HepG2 (cell line): ENCODE measurements at regions not wholly inside any gene's neighbourhood (a gene's known extent, or its start where the extent isn't known, plus 50 kb on each side); places are given as distances from the start of the nearest gene placed in this dataset.

Experiments used
- ATAC-seq: fragments of 200-7000 bp; cut with Tn5 transposase; 3 replicates; pipeline ENCODE4 v1.9.1; 2020; ENCODE audit warnings: mild to moderate bottlenecking, moderate library complexity
- BruUV-seq: library from RNA; stranded (reverse); fragments of 400-500 nt; replicated peaks from 2 replicates; lab custom pipeline; 2021; lab: Mats Ljungman, UMichigan
- CTCF ChIA-PET: fragments of 300-600 bp; formaldehyde crosslinking; extraction: SDS; loops from one replicate; lab custom pipeline; 2021; ENCODE audit warnings: low total read pairs, inconsistent platforms, low intra/inter-chr PET ratio; lab: Yijun Ruan, JAX
- POLR2A ChIA-PET: fragments of 350-600 bp; sonication (Branson Sonifier 250); formaldehyde crosslinking; loops from one replicate; lab custom pipeline; 2020; ENCODE audit warnings: antibody characterized with exemption, inconsistent platforms; lab: Yijun Ruan, JAX
- DNase-seq: peaks from one replicate; pipeline ENCODE4 v3.0.0-alpha.2; 2015; ENCODE audit warnings: low spot score
- FAIRE-seq: peaks from 3 replicates; lab custom pipeline; 2011; peaks lifted over from hg19 to GRCh38; lab: Jason Lieb, UNC
- H2AFZ ChIP-seq: one replicate; pipeline ENCODE4 v1.6.1; 2011; ENCODE audit warnings: low read length, inconsistent platforms
- H3K27ac ChIP-seq: fragments of 300-600 bp; 3 replicates; pipeline ENCODE4 v1.8.0; 2011; ENCODE audit warnings: mixed run types, mild to moderate bottlenecking, mixed read lengths, low read length, inconsistent platforms; ENCODE audit not compliant: insufficient read depth; ENCODE audit errors: extremely low read length
- H3K27me3 ChIP-seq, 2 experiments: fragments of 200-600 bp in 1 of 2; 2 replicates in 1 of 2; 3 replicates in 1 of 2; pipeline versions ENCODE4 v1.6.0 to v1.8.0; 2011; ENCODE audit warnings: low read length in 2 of 2, mild to moderate bottlenecking in 2 of 2, moderate library complexity in 2 of 2, inconsistent platforms in 1 of 2; ENCODE audit not compliant: insufficient read depth in 2 of 2, control insufficient read depth in 1 of 2
- H3K36me3 ChIP-seq, 2 experiments: fragments of 200-600 bp in 1 of 2; replicated peaks in 1 of 2; 2 replicates in 1 of 2; 3 replicates in 1 of 2; pipeline versions ENCODE4 v1.5.1 to v1.8.0; 2011; ENCODE audit warnings: low read length in 2 of 2, inconsistent platforms in 1 of 2; ENCODE audit not compliant: insufficient read depth in 2 of 2, control insufficient read depth in 1 of 2
- H3K4me1 ChIP-seq: 2 replicates; pipeline ENCODE4 v1.5.1; 2012; ENCODE audit warnings: low read length, inconsistent platforms; ENCODE audit not compliant: insufficient read depth
- H3K4me2 ChIP-seq: 2 replicates; pipeline ENCODE4 v1.6.0; 2011; ENCODE audit warnings: low read depth, low read length, inconsistent platforms
- H3K4me3 ChIP-seq, 3 experiments: fragments of 200-600 bp in 1 of 3; sonication (generic), shearing (Covaris generic) in 1 of 3; replicated peaks in 1 of 3; 2 replicates each; pipeline ENCODE4 v1.5.1; 2011 to 2016; ENCODE audit warnings: low read length in 3 of 3, inconsistent platforms in 2 of 3, low read depth in 2 of 3, mild to moderate bottlenecking in 2 of 3, control low read depth in 1 of 3, mixed read lengths in 1 of 3; ENCODE audit not compliant: insufficient read depth in 1 of 3
- H3K79me2 ChIP-seq: one replicate; pipeline ENCODE4 v1.6.1; 2011; ENCODE audit warnings: low read length, inconsistent platforms; ENCODE audit not compliant: insufficient read depth
- H3K9ac ChIP-seq: 2 replicates; pipeline ENCODE4 v1.6.0; 2011; ENCODE audit warnings: mild to moderate bottlenecking, low read depth, low read length, inconsistent platforms; ENCODE audit not compliant: insufficient read depth
- H3K9me3 ChIP-seq: 2 replicates; pipeline ENCODE4 v1.5.1; 2012; ENCODE audit warnings: mild to moderate bottlenecking, low read length
- H4K20me1 ChIP-seq: 2 replicates; pipeline ENCODE4 v1.6.0; 2011; ENCODE audit warnings: inconsistent platforms, mild to moderate bottlenecking, low read length, moderate library complexity; ENCODE audit not compliant: insufficient read depth
- ARNTL ChIP-seq: sonication (generic); formaldehyde crosslinking; IDR thresholded peaks from 2 replicates; pipeline ENCODE4 v1.4.0; 2020; ENCODE audit warnings: mild to moderate bottlenecking, missing genetic modification reagents
- CEBPB ChIP-seq: IDR thresholded peaks from 2 replicates; pipeline ENCODE4 v1.6.1; 2011; ENCODE audit warnings: low read depth, low read length, improper control_type of control experiment, borderline replicate concordance
- CEBPG ChIP-seq: IDR thresholded peaks from 2 replicates; pipeline ENCODE4 v1.6.1; 2016
- IRF2 ChIP-seq: IDR thresholded peaks from 2 replicates; pipeline ENCODE4 v1.6.1; 2018; ENCODE audit warnings: missing genetic modification reagents, missing compliant biosample characterization
- RNF2 ChIP-seq: fragments of 450-650 bp; conservative IDR thresholded peaks from 2 replicates; pipeline ENCODE4 v1.6.1; 2016; ENCODE audit warnings: low read depth
- TCF12 ChIP-seq, 2 experiments: fragments of 450-650 bp in 1 of 2; sonication (generic) in 1 of 2; formaldehyde crosslinking in 1 of 2; IDR thresholded peaks; 2 replicates each; pipeline versions ENCODE4 v1.6.1 to v1.8.0; 2017 to 2022; ENCODE audit warnings: antibody characterized with exemption in 1 of 2, mild to moderate bottlenecking in 1 of 2, missing genetic modification reagents in 1 of 2, moderate library complexity in 1 of 2
- ZNF7 ChIP-seq: IDR thresholded peaks from 2 replicates; pipeline ENCODE4 v1.6.1; 2016; ENCODE audit warnings: missing biosample characterization, missing genetic modification reagents
- ZNF709 ChIP-seq: sonication (generic); formaldehyde crosslinking; IDR thresholded peaks from 2 replicates; pipeline ENCODE4 v1.5.0; 2020; ENCODE audit warnings: mild to moderate bottlenecking, missing genetic modification reagents
- WGBS: methylation state at CpG from one replicate; pipeline ENCODE4 v1.1.6; 2017; ENCODE audit warnings: low lambda C conversion rate; 5-methylcytosine and 5-hydroxymethylcytosine counted together
- in situ Hi-C: cut with HindIII; loops from 2 replicates; pipeline ENCODE4 v1.10.0; 2017; ENCODE audit warnings: low pct_unique_long_range_greater_than_20kb; ENCODE audit not compliant: extremely low pct_ligation_motif_present
- intact Hi-C: fragments of 100-400 bp; cut with micrococcal nuclease; formaldehyde crosslinking; loops from one replicate; pipeline ENCODE4 v1.10.0; 2022; ENCODE audit not compliant: unreplicated experiment
- TF ChIP-seq, protein P1 (sequence below): sonication (generic); formaldehyde crosslinking; IDR thresholded peaks from 2 replicates; pipeline ENCODE4 v1.9.0; 2021; ENCODE audit warnings: missing genetic modification reagents, borderline replicate concordance

GRCh38 chr5:4995014-4995413 lies 145.1 kb upstream of the ADAMTS16 start:
- no peak for FAIRE-seq
- CTCF ChIA-PET = no interaction called here

DNA sequence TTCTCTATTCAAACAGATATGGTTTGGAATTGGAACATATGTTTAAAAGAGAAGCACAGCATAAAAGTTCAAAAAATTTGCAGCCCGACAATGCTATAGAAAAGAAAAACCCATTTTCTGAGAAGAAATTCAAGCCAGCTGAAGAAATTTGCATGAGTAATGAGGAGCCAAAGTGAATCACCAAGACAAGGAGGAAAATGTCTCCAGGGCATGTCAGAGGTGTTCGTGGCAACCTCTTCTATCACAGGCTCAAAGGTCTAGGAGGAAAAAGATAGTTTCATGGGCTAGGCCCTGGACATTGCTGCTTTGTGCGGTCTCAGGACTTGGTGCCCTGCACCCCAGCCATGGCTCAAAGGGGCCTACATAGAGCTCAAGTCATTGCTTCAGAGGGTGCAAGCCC lies 134.8 kb upstream of the ADAMTS16 start:
- intact Hi-C loops (no loop called here), in situ Hi-C loops (no loop called here)
- Histone ChIP-seq H3K27ac (no peak overlapping the region), H3K9me3 (peaks cover 7% of the 10 kb centered on the region; the same call in 1 of the 2 replicates), H4K20me1 (no peaks in the 10 kb centered on the region), H2AFZ (no peak overlapping the region), H3K4me1 (no peaks in the 10 kb centered on the region), H3K9ac (no peak overlapping the region), H3K4me2 (no peak overlapping the region), H3K4me3 (no peak overlapping the region), H3K36me3 (no peaks in the 10 kb centered on the region), H3K27me3 (no peaks in the 10 kb centered on the region), H3K79me2 (no peaks in the 10 kb centered on the region)
- DNase-seq (no peak), ATAC-seq (no peak), FAIRE-seq (no peak)
- BruUV-seq = no TSS peak
- POLR2A ChIA-PET = no interaction called here
- WGBS = 18% methylated on average over 2 of the region's 3 CpGs
- TF ChIP-seq, protein P1, sequence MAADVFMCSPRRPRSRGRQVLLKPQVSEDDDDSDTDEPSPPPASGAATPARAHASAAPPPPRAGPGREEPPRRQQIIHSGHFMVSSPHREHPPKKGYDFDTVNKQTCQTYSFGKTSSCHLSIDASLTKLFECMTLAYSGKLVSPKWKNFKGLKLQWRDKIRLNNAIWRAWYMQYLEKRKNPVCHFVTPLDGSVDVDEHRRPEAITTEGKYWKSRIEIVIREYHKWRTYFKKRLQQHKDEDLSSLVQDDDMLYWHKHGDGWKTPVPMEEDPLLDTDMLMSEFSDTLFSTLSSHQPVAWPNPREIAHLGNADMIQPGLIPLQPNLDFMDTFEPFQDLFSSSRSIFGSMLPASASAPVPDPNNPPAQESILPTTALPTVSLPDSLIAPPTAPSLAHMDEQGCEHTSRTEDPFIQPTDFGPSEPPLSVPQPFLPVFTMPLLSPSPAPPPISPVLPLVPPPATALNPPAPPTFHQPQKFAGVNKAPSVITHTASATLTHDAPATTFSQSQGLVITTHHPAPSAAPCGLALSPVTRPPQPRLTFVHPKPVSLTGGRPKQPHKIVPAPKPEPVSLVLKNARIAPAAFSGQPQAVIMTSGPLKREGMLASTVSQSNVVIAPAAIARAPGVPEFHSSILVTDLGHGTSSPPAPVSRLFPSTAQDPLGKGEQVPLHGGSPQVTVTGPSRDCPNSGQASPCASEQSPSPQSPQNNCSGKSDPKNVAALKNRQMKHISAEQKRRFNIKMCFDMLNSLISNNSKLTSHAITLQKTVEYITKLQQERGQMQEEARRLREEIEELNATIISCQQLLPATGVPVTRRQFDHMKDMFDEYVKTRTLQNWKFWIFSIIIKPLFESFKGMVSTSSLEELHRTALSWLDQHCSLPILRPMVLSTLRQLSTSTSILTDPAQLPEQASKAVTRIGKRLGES (CRISPR knock-in tag) = no peak
- TF ChIP-seq ARNTL = no peak
- TF ChIP-seq IRF2 (CRISPR knock-in tag) = no peak
- TF ChIP-seq ZNF7 (CRISPR knock-in tag) = no peak
- CTCF ChIA-PET = no interaction called here

More at GRCh38 chr5:4995014-4995413, 145.1 kb upstream of the ADAMTS16 start:
- Histone ChIP-seq H3K4me3 (no peak overlapping the region), H3K9me3 (peaks cover 12% of the 10 kb centered on the region; the same call in 1 of the 2 replicates), H3K9ac (no peak overlapping the region), H3K4me1 (no peaks in the 10 kb centered on the region), H3K27ac (no peak overlapping the region), H3K27me3 (no peaks in the 10 kb centered on the region; a peak in 1 of 5 replicates), H4K20me1 (no peaks in the 10 kb centered on the region), H3K36me3 (no peaks in the 10 kb centered on the region), H2AFZ (no peak overlapping the region), H3K4me2 (no peak overlapping the region), H3K79me2 (no peaks in the 10 kb centered on the region)
- no peak for TF ChIP-seq RNF2
- peak; percentile 94 for TF ChIP-seq CEBPB
- no peak for TF ChIP-seq TCF12 (IDR thresholded peaks at IDR 0.05)
- no peak for TF ChIP-seq TCF12 (CRISPR knock-in tag; IDR thresholded peaks at IDR 0.05)
- peak; percentile 57; the same call in 1 of the 2 replicates for TF ChIP-seq CEBPG
- TF ChIP-seq ZNF709 (CRISPR knock-in tag) = no peak
- 59% methylated on average over 4 of the region's 4 CpGs for WGBS
- POLR2A ChIA-PET = no interaction called here
- in situ Hi-C loops (no loop called here), intact Hi-C loops (no loop called here)
- no peak for DNase-seq
- ATAC-seq = no peak
- BruUV-seq = no TSS peak
